NCI-H1105 treated with DMSO at 0.1 percent for 48 hours (cell line): ENCODE measurements at regions not wholly inside any gene's neighbourhood (a gene's known extent, or its start where the extent isn't known, plus 50 kb on each side); places are given as distances from the start of the nearest gene placed in this dataset.
"Not testable (repeated sequence)": the region's sequence is repeated elsewhere in the genome, so short reads cannot be mapped to it uniquely, and the experiment has no call there.

ENCODE experiments used
- DNase-seq: peaks from one replicate; lab custom pipeline; 2025; lab: John Stamatoyannopoulos, UW

DNA sequence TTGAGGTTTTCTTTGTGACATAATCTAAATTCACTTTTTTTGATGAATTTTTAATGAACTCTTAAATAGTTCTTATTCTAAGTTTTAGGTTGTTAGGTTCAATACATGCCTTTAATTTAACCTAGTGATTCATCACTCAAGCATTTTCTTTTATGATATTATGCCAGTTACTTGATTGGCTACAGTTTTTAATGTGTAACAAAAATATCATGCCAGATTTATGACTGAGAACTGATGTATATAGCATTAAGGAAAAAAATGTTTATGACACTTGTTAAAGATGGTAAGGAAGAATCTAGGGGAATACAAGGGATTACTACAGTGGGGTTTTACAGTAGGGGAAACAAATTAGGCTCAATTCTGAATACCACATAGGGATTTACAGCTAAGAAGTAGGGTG, 103.1 kb downstream of the VGLL3 start:
- DNase-seq = no peak

DNA sequence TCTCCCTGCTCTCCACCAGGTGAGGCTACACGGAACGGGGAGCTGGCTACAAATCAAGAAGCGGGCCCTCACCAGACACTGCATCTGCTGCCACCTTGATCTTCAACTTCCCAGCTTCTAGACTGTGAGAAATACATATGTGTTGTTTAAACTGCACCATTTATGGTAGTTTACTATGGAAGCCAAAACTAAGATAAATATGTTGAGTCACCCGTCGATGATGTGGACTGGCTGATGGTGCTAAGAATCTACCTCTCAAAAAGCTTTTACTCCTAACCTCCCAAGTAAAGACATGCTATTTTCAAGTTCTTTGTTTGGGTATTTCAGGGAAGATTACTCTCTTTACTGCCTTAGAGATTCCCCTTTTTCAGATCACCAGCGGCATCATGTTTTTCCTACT, 110.9 kb downstream of the VGLL3 start:
- DNase-seq = no peak

DNA sequence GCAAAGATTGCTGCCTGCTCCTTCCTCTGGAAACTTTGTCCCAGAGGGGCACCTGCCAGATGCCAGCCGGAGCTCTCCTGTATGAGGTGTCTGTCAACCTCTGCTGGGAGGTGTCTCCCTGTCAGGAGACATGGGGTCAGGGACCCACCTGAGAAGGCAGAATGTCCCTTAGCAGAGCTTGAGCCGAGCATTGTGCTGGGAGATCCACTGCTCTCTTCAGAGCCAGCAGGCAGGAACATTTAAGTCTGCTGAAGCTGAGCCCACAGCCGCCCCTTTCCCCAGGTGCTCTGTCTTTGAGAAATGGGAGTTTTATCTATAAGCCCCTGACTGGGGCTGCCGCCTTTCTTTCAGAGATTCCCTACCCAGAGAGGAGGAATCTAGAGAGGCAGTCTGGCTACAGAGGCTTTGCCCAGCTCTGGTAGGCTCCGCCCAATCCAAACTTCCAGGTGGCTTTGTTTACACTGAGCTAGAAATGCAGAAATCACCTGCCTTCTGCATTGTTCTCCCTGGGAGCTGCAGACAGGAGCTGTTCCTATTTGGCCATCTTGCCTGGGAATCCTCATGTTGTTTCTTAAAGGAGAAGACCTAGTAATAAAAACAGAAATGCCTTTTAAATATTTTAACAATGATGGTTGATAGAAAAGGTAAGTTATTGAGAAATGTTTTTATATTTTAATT, 114.3 kb downstream of the VGLL3 start:
- DNase-seq = peak; percentile 86

DNA sequence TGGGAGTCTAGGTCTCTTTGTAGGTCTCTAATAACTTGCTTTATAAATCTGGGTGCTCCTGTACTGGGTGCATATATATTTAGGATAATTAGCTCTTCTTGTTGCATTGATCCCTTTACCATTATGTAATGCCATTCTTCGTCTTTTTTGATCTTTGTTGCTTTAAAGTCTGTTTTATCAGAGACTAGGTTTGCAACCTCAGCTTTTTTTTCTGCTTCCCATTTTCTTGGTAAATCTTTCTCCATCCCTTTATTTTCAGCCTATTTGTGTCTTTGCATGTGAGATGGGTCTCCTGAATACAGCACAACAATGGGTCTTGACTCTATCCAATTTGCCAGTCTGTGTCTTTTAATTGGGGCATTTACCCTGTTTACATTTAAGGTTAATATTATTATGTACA, 116.2 kb downstream of the VGLL3 start:
- DNase-seq = not testable (repeated sequence)

DNA sequence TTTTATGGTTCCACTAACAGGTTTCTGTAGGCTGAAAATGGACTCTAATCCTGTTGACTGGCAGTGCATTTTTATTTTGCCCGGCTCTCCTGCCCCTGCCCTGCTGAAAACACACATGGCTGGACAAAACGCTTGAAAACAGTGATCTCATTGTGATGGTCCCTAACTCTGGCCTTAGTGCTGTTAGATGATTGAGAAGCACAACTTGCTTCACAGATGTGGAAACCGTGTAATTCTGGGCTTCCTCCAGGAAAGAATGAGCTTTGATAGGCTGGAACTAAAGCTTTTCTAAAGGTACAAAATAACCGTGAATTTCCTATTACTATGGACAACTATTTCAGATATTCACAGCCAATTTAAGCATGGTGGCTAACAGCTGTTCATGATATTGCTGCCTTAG, 121.4 kb downstream of the VGLL3 start:
- DNase-seq = no peak

DNA sequence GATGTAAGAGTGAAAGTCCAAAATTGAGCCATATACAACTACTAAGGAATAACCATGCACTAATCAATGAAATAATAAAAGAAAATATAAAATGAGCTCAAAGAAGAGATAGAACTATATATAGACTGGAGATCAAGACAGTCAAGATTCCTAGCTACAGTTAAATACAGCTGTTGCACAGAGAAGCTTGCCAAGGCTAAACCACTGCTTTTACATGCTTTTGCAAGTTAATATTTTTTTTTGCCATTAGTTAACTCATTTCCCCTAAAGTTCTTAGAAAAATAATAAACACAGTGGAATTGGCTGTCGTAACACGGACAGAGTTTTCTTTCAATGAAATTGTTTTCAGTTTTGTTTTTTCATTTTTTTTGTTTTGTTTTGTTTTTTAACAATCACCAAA, 123.0 kb downstream of the VGLL3 start:
- no peak for DNase-seq

DNA sequence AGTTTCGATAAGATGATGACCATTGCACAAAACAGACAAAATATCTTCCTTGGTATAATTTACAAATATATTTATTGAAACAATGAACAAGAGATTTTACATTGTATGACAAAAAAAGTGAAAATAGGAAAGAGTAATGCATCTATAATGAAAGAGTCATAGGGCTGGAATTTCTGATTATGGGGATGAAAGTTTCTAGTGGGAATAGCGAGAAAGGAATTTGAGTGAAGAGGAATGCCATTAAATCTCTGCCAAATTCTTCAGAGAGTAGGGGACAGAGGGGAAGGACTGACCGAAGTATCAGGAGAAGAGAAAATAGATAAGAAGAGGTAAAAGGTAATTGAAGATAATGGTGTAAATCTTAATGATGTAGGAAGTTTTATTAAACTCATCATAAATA, 125.4 kb downstream of the VGLL3 start:
- DNase-seq = no peak

DNA sequence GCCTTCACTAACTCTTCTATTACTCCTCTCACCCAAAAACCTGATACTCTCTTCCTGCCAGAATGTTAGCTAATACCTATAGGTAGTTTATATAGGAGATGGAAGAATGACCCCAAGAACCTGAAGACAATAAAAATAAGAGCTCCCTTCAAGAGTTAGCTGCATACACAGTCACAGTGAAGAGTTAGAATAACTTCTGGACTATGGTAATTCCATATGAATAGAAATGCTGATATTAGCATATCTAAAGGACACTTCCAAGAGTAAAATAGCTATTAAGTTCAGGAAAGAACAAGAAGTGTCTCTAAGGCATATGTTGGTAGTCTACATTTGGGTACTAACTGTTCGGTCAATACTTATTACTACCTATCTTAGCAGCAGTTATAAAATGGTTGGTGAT, 134.2 kb downstream of the VGLL3 start:
- no peak for DNase-seq

DNA sequence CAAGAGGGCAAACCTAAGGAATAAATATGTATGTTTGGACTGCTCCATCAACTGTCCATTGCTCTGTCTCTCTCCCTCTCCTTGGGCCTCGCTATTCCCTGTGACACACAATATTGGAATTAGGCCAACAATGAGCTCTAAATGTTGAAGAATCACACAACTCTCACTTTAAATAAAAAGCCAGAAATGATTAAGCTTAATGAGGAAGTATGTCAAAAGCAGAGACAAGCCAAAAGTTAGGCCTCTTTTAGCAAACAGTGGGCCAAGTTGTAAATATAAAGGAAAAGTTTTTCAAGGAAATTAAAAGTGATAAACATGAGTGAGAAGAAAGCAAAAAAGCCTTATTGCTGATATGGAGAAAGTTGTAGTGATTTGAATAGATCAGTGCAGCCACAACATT, 141.0 kb downstream of the VGLL3 start:
- no peak for DNase-seq

DNA sequence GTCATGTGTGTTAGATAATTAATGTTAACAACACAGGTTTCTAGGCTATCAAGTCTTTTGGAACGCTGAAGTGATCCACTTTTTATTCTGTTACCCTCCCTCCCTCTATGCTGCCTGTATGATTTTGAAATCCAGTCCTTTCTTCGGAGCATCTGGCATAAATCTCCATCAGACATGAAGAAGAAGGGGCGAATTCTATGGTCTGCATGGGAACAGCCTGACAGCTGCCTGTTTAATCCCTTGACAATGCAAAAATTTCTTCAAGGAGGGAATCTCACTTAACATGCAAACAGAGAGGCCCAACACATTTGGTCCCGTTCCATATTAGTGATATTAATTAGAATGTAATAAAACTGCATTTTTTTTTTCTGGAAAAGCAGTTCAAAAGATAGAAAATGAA, 145.2 kb downstream of the VGLL3 start:
- no peak for DNase-seq

DNA sequence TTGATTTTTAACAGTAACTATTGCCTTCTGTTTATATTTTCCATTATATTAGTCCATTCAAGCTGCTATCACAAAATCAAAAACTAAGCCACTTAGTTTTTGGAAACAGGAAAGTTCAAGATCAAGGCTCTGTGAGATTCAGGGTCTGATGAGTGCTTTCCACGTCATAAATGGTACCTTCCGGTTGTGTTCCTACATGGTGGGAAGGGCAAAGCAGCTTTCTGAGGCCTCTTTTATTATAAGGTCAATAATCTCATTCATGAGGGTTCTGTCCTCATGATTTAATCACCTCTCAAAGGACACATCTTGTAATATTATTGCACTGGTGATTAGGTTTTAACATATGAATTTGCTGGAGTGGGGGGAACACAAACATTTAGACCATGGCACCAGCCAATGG, 152.0 kb downstream of the VGLL3 start:
- DNase-seq = no peak

DNA sequence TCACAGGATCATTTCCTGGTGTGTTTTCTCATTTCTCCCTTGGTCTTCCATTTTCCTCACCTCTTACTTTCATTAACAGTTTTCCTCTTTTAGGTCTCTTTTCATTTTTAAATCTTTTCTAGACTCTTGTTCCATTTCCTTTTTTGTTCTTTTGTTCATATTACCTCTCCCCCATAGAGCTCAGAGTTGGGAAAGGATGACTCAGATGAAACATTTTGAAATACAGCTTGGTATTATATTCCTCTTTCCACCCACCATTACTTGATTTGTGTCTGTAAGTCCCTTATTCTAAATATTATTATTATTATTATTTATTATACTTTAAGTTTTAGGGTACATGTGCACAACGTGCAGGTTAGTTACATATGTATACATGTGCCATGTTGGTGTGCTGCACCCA, 153.1 kb downstream of the VGLL3 start:
- DNase-seq = no peak

DNA sequence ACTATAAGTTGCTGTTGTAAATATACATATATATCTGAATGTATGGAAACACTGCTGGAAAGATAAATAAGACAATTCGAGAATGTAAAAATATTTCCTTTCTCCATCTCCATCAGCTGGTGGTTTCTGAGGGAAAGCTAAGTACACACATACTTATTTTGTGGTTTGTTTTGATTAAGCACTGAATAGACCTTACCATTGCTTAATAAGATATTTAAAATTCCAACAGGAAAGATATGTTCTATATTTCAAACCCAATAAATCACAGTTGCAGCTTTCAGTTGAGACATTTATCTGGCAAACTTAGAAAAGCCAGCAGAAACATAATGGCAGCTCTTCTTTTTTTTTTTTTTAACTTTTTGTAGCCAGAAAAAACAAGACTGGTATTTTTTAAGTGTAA, 160.4 kb downstream of the VGLL3 start:
- no peak for DNase-seq

DNA sequence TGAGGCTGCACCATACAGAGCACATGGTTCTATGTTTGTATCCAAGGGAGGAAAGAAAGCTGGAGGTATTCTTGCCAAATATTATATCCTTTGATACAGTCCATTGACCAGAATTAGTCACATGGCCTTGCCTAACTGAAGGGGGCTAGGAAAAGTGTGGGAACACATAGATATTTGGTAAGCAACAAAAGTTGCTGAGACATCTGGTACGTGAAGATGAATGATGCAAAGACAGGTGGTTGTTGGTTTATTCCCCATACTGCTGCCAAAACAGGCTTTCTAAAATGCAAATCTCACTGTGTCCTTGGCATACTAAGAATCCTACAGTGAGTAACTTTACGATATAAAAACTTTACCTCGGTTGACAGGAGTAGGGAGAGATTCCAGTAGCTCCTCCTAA, 162.2 kb downstream of the VGLL3 start:
- no peak for DNase-seq

DNA sequence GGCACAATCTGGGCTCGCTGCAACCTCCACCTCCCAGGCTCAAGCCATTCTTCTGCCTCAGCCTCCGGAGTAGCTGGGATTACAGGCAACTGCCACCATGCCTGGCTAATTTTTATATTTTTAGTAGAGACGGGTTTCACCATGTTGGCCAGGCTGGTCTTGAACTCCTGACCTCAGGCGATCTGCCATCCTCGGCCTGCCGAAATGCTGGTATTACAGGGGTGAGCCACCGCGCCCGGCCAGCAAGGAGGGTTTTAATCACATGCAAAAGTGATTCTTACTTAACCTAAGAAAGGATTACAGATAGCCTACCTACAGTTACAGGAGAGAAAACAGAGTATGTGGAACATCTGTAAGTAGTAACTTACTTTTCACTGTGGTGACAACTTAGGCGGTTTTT, 163.4 kb downstream of the VGLL3 start:
- not testable (repeated sequence) for DNase-seq

DNA sequence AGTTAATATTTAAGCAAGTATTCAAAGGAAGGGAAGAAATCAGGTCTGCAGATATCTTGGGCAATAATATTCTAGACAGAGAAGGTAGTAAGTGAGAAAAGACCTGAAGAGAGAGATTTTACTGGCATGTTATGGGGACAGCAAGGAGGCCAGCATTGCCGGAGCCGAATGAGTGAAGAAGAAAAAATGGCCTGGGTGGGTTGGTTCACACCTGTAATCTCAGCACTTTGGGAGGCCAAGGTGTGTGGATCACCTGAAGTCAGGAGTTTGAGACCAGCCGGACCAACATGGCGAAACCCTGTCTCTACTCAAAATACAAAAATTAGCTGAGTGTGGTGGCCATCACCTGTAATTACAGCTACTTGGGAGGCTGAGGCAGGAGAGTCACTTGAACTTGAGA, 164.7 kb downstream of the VGLL3 start:
- no peak for DNase-seq

DNA sequence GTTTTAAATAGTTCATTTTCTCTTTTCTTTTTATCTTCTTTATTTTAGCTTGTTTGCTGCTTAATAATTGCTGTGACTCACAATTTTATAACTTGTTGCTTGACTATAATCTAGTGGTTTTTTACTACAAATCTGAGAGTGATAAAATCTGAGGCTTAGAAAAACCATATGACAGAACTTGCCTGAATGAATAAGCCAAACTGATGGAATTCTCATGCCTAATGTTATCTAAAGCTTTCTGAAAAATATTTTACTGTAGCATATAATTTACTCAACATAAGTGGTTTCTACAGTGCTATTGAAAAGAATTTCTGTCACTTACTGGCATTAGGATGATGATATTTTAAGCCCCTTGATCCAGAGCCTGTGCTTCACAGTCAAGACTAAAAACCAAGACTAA, 175.1 kb downstream of the VGLL3 start:
- no peak for DNase-seq

DNA sequence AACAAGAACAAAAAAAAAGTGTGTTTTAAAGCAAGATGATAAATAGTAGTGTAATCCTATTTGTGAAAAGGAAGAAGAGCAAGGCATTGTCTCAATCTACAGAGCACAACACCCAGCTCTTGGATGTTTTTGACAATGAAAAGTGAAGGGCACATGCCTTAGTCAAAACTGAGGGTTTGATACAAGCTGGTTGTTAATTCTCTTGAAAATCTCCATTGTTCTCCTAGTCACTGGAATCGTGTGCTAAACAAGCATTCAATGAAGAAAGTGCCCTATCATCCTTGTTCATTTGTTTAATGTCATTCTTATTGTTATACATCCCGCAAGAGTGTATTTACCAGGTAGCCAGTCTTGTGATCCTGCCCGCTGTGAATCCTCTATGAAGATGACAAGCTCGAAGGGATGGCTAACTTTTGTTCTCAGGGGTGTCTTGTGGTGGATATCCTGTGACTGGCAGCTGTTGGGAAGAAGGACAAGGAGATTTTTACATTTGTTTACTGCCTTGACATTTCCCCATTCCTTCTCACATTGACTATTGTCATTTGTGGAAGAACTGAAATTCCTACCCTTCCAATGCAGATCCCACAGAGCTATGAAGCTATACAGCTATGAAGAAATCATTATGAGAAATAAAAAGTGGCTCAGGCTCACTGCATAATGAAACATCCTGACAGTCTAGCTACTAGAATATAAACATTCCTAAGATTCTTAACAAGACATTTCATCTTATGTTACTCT, 175.9 kb downstream of the VGLL3 start:
- no peak for DNase-seq

DNA sequence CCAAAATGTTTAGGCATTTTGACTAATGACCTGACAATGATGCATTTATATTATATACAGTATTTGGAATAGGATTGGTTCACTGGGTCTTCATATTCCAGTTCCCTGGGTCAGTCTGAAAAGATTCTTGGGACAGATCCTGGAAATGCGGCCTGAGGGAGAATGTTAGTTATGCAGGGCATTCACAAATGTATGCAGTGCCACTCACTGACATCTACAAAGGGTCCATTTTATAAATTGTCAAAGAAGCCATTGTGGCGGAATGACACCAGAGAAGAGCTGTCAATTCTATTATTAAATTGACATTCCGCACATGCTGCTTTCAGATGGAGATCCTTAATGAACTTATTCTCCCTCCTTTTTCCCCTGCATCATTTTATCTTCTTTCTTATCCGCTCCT, 176.6 kb downstream of the VGLL3 start:
- no peak for DNase-seq

DNA sequence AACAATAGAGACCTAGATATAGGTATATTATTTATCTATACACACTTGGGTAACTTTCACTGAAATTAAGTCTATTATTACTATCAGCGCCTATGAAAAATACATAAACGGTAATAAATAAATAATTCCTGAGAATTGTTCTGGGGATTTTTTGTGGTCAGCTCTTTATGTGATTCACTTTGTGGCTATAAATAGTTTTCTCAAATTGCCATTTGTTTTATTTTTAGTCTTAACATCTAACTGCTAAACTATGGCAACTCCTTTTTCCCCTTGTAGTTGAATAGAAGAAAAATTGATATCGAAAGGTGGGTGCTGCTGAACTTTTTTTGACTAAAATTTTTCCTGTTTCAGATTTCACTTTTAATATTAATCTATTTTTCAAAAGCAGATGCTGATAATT, 189.0 kb downstream of the VGLL3 start:
- DNase-seq = no peak

DNA sequence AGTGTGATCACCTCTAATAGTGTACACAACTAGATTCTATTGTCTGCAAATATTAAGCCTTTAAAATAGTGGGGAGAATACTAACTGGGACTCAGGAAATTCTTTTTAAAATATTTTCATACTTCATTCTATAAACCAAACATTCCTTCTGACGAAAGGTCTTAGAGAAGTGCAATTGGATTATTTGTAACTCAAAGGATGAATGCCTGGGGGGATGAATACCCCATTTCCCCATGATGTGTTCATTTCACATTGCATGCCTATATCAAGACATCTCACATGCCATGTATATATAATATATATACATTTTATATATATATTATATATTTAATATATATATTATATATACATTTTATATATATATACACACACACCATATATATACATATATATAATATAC, 189.9 kb downstream of the VGLL3 start:
- DNase-seq = no peak

DNA sequence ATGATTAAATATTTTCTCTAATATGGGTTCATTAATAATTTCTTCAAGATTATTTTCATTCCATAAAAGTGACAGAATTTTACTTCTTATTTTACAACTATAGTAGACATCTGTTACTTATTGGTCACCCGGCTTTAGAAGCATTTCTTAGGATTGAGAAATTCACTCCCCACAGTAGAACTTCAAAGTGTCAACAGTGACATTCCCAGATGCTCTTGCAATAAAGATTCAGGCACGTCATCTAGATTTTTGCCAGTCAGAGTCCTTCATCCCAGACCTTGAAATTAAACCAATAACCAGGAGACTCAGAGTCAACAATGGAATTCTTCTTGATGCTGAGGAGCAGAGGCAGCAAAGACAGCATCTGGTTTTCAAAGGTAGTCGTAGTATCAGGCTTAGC, 190.8 kb downstream of the VGLL3 start:
- DNase-seq = no peak

DNA sequence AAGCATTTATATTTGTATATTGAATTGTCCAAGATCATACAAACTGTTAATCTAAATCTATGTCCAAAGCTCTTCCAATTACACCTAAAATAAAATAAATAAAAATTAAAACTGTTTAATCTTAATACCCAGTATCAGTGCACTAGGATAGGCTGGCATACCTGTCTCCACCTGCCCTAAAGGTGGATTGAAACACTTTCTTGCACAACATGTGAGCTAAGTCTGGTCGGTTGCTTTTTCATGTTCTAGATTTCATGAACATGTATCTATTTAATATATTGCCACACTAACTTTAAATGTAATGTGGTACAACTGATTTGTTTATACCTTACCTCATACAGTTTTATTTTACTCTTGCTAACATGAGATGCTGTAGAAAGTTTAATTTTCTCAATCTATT, 193.0 kb downstream of the VGLL3 start:
- DNase-seq = no peak
